ENCODE measurements at regions not wholly inside any gene's neighbourhood (a gene's known extent, or its start where the extent isn't known, plus 50 kb on each side); places are given as distances from the start of the nearest gene placed in this dataset.

DNA sequence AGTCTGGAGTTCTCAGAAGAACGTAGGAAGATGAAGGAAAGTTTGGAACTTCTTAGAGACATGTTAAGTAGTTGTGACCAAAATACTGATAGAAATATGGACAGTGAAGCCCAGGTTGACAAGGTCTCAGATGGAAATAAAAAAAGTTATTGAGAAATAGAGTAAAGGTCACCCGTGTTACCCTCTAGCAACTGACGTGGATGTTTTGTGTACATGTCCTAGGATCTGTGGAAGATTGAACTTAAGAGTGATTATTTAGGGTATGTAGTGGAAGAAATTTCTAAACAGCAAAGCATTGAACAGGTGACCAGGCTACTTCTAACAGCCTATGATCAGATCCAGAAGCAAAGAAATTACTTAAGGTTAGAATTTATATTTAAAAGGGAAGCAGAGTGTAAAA, 1020.4 kb downstream of the FSTL5 start:
- no peak overlapping the region for H3K4me3 ChIP-seq (ENCODE audit: low read depth, low read length)
- DNase-seq (ENCODE audit: low read depth) = no peak

DNA sequence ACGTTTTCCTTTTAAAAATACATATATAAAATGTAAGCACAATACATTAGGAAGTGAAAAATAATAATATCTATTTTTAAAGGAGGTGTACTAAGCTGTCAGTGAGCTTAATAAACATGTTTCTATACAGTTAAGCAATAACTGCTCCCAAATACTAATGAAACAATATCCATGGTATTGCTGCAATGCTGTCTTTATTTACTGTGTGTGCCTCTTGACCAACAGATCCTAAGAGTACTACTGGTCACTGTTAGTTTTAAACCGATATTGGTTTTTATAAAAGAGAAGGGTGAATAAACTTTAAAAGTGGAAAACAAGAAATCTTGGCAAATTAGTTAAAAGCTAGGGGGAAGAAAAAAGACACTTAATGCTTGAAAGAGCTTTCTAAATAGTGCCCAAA, 1029.0 kb downstream of the FSTL5 start:
- DNase-seq (ENCODE audit: low read depth) = no peak
- no peak overlapping the region for H3K4me3 ChIP-seq (ENCODE audit: low read depth, low read length)

DNA sequence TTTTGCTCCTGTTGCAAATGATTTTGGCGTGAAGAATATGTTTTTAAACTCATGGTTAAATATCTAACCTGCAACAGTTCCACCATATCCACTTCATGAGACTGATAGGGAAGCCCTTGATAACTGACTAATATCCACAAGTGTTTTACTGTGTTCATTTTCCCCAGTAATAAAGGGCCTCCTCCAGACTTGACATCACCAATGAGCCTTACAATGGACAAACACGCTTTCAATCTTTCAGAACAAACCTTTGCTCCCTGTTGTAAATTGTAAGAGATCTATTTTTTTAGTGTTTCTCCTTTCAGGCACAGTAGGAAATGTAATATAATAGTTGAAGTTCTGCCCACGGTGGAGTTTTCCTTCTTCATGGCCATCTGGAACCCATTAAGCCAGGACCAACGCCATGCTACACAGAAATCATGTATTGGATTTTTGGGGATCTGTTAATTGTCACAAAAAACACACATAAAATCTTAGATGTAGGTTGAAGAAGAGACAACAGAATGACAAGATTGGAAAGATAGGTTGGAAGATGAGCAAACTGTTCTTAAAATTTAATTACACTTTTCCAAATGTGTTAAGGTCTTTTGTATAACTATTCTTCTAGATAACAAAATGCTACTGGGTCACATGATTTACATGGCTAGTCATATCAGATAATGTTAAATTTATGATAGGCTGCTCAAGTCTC, 1030.1 kb downstream of the FSTL5 start:
- no peak for DNase-seq (ENCODE audit: low read depth)

DNA sequence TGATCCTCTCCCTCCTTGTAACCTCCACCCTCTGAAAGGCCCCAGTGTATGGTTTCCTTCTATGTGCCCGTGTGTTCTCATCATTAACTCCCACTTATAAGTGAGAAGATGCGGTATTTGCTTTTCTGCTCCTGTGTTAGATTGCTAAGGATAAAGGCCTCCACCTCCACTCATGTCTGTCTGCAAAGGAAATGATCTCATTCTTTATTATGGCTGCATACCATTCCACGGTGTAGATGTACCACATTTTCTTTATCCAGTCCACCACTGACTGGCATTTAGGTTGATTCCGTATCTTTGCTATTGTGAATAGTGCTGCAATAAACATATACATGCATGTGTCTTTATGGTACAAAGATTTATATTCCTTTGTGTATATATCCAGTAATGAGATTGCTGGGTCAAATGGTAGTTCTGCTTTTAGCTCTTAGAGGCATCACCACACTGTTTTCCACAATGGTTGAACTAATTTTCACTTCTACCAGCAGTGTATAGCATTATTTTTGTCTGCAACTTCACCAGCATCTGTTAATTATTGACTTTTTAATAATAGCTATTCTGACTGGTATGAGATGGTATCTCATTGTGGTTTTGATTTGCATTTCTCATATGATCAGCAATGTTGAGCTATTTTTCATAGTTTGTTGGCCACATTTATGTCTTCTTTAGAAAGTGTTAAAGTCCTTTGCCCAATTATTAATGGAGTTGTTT, 1030.9 kb downstream of the FSTL5 start:
- H3K4me3 ChIP-seq (ENCODE audit: low read depth, low read length) = no peak overlapping the region
- DNase-seq (ENCODE audit: low read depth) = no peak

More for the DNA sequence above, 1030.1 kb downstream of the FSTL5 start:
- H3K4me3 ChIP-seq (ENCODE audit: low read depth, low read length) = no peak overlapping the region

DNA sequence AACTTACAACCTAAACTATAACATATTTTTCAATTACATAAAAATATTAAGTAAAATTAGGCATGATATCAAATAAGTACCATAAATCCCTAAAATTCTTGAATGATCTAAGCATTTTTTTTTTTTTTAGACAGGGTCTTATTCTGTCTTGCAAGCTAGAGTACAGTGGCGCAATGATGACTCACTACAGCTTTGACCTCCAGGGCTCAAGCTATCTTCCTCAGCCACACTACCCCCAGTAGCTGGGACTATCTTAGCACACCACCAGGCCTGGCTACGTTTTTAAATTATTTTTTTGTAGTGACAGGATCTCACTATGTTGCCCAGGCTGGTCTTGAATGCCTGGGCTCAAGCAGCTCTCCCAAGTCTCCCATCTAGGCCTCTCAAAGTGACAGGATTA, 1042.3 kb downstream of the FSTL5 start:
- no peak for DNase-seq (ENCODE audit: low read depth)

DNA sequence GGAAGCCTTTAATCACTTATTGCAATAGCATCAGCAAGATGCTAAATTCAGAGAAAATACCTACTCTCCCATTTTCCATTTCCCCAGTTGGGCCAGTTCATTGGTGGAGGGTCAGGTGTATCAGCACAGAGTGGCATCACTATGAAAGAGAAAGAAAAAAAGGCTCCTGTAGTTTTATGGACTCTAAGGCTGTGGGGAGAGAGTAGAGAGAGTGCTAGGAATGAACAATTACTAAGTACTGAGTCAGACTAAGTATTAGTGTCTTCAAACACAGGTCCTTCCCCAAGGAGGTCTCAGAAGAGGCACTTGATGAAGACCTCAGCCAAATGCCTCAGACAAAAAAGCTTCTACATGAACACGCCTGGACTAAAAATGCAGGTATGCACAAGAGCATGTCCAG, 1061.9 kb downstream of the FSTL5 start:
- DNase-seq (ENCODE audit: low read depth) = no peak

More for the DNA sequence above, 1042.3 kb downstream of the FSTL5 start:
- H3K4me3 ChIP-seq (ENCODE audit: low read depth, low read length) = no peak overlapping the region

DNA sequence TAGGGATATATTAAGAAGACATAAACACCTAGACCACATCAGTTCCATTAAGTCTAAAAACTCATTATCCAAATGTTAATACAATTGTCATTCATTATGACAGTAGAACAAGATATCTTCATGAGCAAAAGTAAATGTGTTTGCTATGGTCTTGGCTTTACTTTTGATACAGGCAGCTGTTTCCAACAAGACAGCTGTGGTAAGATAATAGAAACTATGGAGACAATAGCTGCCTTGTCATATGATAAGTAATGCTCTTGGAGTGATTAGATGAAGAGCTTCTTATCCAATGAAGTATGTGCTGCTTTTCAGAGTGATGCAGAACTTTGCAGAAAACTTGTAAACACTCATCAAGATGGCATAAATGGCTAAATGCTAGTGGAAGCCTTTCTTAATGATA, 1066.0 kb downstream of the FSTL5 start:
- DNase-seq (ENCODE audit: low read depth) = peak; percentile 1
- no peak overlapping the region for H3K4me3 ChIP-seq (ENCODE audit: low read depth, low read length)

More for the DNA sequence above, 1061.9 kb downstream of the FSTL5 start:
- no peak overlapping the region for H3K4me3 ChIP-seq (ENCODE audit: low read depth, low read length)

DNA sequence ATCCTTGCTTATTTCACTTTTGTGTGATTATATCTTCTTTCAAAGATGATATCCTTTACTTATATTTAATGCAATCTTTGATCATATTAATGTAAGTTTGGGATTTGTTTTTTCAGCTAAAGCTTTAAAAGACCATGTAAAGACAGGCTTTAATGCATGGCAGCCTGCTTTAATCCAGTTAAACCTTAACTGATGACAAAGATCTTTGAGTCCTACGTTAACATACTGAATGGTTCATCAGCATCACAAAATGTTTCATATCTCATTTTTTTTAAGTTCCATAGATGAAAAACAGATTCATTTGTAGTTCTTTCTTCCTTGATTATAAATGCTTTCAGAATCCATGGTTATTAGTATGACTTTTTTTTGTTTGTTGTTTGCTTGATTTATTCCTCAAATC, 1102.8 kb downstream of the FSTL5 start:
- no peak for DNase-seq (ENCODE audit: low read depth)
- H3K4me3 ChIP-seq (ENCODE audit: low read depth, low read length) = no peak overlapping the region
